GM23338 (cell line): ENCODE measurements at regions not wholly inside any gene's neighbourhood (a gene's known extent, or its start where the extent isn't known, plus 50 kb on each side); places are given as distances from the start of the nearest gene placed in this dataset.

Experiments
- ATAC-seq: fragments of 200-7000 bp; cut with Tn5 transposase; 3 replicates; pipeline ENCODE4 v1.9.1; 2020
- DNase-seq: peaks from one replicate; pipeline ENCODE4 v3.0.0-alpha.2; 2015; ENCODE audit warnings: low spot score
- H2AFZ ChIP-seq: fragments of 200-600 bp; sonication (generic); 2 replicates; pipeline ENCODE4 v1.8.0; 2016; ENCODE audit warnings: antibody characterized with exemption, mild to moderate bottlenecking, moderate library complexity
- H3F3A ChIP-seq: fragments of 200-600 bp; sonication (generic); replicated peaks from 2 replicates; pipeline ENCODE4 v1.8.0; 2017; ENCODE audit warnings: antibody characterized with exemption, mixed run types, low read depth
- H3K27ac ChIP-seq: fragments of 200-600 bp; sonication (generic); 2 replicates; pipeline ENCODE4 v1.6.1; 2016; ENCODE audit warnings: low read depth
- H3K27me3 ChIP-seq: fragments of 200-600 bp; sonication (generic); 2 replicates; pipeline ENCODE4 v1.8.0; 2016; ENCODE audit warnings: mild to moderate bottlenecking, mixed run types, moderate library complexity; ENCODE audit not compliant: insufficient read depth
- H3K36me3 ChIP-seq: fragments of 200-600 bp; sonication (generic); 2 replicates; pipeline ENCODE4 v1.8.0; 2016; ENCODE audit warnings: mild to moderate bottlenecking; ENCODE audit not compliant: insufficient read depth
- H3K4me1 ChIP-seq: fragments of 200-600 bp; sonication (generic); 2 replicates; pipeline ENCODE4 v1.8.0; 2016; ENCODE audit warnings: mild to moderate bottlenecking, moderate library complexity; ENCODE audit not compliant: insufficient read depth
- H3K4me2 ChIP-seq: fragments of 200-600 bp; sonication (generic); 2 replicates; pipeline ENCODE4 v1.7.1; 2017; ENCODE audit warnings: mixed run types
- H3K4me3 ChIP-seq: fragments of 200-600 bp; sonication (generic); 2 replicates; pipeline ENCODE4 v1.6.1; 2016; ENCODE audit warnings: mixed run types
- H3K79me2 ChIP-seq: fragments of 200-600 bp; sonication (generic); replicated peaks from 2 replicates; pipeline ENCODE4 v1.8.0; 2017; ENCODE audit warnings: mild to moderate bottlenecking; ENCODE audit not compliant: insufficient read depth
- H3K9me2 ChIP-seq: fragments of 200-600 bp; sonication (generic); 2 replicates; pipeline ENCODE4 v1.8.0; 2017; ENCODE audit not compliant: insufficient read depth
- H4K20me1 ChIP-seq: fragments of 200-600 bp; sonication (generic); replicated peaks from 2 replicates; pipeline ENCODE4 v1.8.0; 2017; ENCODE audit warnings: mild to moderate bottlenecking; ENCODE audit not compliant: insufficient read depth
- H3K27ac Mint-ChIP-seq: 2 replicates; pipeline ENCODE4 v1.8.0; 2020; ENCODE audit warnings: inconsistent platforms, mild to moderate bottlenecking, moderate library complexity, mixed read lengths
- H3K27me3 Mint-ChIP-seq: 3 replicates; pipeline ENCODE4 v1.8.0; 2022; ENCODE audit warnings: low read depth, mild to moderate bottlenecking, moderate library complexity, mixed read lengths, inconsistent platforms; ENCODE audit not compliant: insufficient read depth, poor library complexity
- H3K36me3 Mint-ChIP-seq: 3 replicates; pipeline ENCODE4 v1.8.0; 2021; ENCODE audit warnings: low read depth, mild to moderate bottlenecking, inconsistent platforms, moderate library complexity, mixed read lengths
- H3K4me1 Mint-ChIP-seq: 3 replicates; pipeline ENCODE4 v1.8.0; 2020; ENCODE audit warnings: mild to moderate bottlenecking, inconsistent platforms, mixed read lengths
- H3K4me3 Mint-ChIP-seq: 3 replicates; pipeline ENCODE4 v1.8.0; 2021; ENCODE audit warnings: moderate library complexity, mild to moderate bottlenecking, inconsistent platforms, mixed read lengths
- H3K9me3 Mint-ChIP-seq: 3 replicates; pipeline ENCODE4 v1.8.0; 2020; ENCODE audit warnings: moderate library complexity, mild to moderate bottlenecking, inconsistent platforms, mixed read lengths
- CREB1 ChIP-seq: fragments of 250-450 bp; sonication (Bioruptor Pico); IDR thresholded peaks from 2 replicates; pipeline ENCODE4 v1.5.0; 2020; ENCODE audit warnings: low read depth, mild to moderate bottlenecking, moderate library complexity
- CTCF ChIP-seq, 2 experiments: fragments of 200-600 bp in 1 of 2; sonication (generic) in 1 of 2; conservative IDR thresholded peaks; 2 replicates each; pipeline versions ENCODE4 v1.5.1 to v1.6.1; 2016 to 2017; ENCODE audit warnings: antibody characterized with exemption in 2 of 2, low read depth in 2 of 2, mild to moderate bottlenecking in 2 of 2, moderate library complexity in 1 of 2
- ETS1 ChIP-seq: IDR thresholded peaks from 2 replicates; pipeline ENCODE4 v1.6.1; 2016; ENCODE audit warnings: antibody characterized with exemption
- EZH2 ChIP-seq: fragments of 200-600 bp; sonication (generic); IDR thresholded peaks from one replicate; pipeline ENCODE4 v1.8.0; 2017; ENCODE audit warnings: antibody characterized with exemption, mild to moderate bottlenecking, low read depth; ENCODE audit not compliant: unreplicated experiment
- EZH2phosphoT487 ChIP-seq: fragments of 200-600 bp; sonication (generic); IDR thresholded peaks from one replicate; pipeline ENCODE4 v1.8.1; 2018; ENCODE audit warnings: antibody characterized with exemption; ENCODE audit not compliant: unreplicated experiment
- JUNB ChIP-seq: IDR thresholded peaks from one replicate; pipeline ENCODE4 v1.6.1; 2016; ENCODE audit warnings: antibody characterized with exemption; ENCODE audit not compliant: unreplicated experiment
- NANOG ChIP-seq: IDR thresholded peaks from 2 replicates; pipeline ENCODE4 v1.6.1; 2016; ENCODE audit warnings: antibody characterized with exemption, borderline replicate concordance
- POLR2AphosphoS5 ChIP-seq: IDR thresholded peaks from 2 replicates; pipeline ENCODE4 v1.6.1; 2016; ENCODE audit warnings: antibody characterized with exemption, low read depth
- STAT1 ChIP-seq: IDR thresholded peaks from one replicate; pipeline ENCODE4 v1.6.1; 2016; ENCODE audit warnings: antibody characterized with exemption; ENCODE audit not compliant: unreplicated experiment
- ZNF114 ChIP-seq: fragments of 250-450 bp; sonication (Bioruptor Pico); IDR thresholded peaks from 2 replicates; pipeline ENCODE4 v1.5.0; 2020; ENCODE audit warnings: mild to moderate bottlenecking, moderate library complexity
- ZNF331 ChIP-seq: fragments of 250-450 bp; sonication (Bioruptor Pico); IDR thresholded peaks from 2 replicates; pipeline ENCODE4 v1.5.0; 2020; ENCODE audit warnings: low read depth, mild to moderate bottlenecking, moderate library complexity
- TF ChIP-seq, protein P1 (sequence below): fragments of 250-450 bp; sonication (Bioruptor Pico); IDR thresholded peaks from 2 replicates; pipeline ENCODE4 v1.5.0; 2020; ENCODE audit warnings: mild to moderate bottlenecking, moderate library complexity
- TF ChIP-seq, protein P2 (sequence below): IDR thresholded peaks from one replicate; pipeline ENCODE4 v1.6.1; 2018; ENCODE audit warnings: antibody characterized with exemption; ENCODE audit not compliant: unreplicated experiment

GRCh38 chr4:178958725-178959440, 1516.6 kb upstream of the AGA start:
- TF ChIP-seq STAT1 (no peak), CREB1 (CRISPR knock-in tag) (no peak), CTCF (conservative IDR thresholded peaks at IDR 0.05; ENCODE audit: low read depth in 2 of 2) (no peak), ETS1 (no peak), EZH2phosphoT487 (no peak), ZNF114 (CRISPR knock-in tag) (no peak), POLR2AphosphoS5 (no peak), JUNB (no peak), EZH2 (no peak), NANOG (no peak), ZNF331 (CRISPR knock-in tag) (no peak)
- TF ChIP-seq, protein P1, sequence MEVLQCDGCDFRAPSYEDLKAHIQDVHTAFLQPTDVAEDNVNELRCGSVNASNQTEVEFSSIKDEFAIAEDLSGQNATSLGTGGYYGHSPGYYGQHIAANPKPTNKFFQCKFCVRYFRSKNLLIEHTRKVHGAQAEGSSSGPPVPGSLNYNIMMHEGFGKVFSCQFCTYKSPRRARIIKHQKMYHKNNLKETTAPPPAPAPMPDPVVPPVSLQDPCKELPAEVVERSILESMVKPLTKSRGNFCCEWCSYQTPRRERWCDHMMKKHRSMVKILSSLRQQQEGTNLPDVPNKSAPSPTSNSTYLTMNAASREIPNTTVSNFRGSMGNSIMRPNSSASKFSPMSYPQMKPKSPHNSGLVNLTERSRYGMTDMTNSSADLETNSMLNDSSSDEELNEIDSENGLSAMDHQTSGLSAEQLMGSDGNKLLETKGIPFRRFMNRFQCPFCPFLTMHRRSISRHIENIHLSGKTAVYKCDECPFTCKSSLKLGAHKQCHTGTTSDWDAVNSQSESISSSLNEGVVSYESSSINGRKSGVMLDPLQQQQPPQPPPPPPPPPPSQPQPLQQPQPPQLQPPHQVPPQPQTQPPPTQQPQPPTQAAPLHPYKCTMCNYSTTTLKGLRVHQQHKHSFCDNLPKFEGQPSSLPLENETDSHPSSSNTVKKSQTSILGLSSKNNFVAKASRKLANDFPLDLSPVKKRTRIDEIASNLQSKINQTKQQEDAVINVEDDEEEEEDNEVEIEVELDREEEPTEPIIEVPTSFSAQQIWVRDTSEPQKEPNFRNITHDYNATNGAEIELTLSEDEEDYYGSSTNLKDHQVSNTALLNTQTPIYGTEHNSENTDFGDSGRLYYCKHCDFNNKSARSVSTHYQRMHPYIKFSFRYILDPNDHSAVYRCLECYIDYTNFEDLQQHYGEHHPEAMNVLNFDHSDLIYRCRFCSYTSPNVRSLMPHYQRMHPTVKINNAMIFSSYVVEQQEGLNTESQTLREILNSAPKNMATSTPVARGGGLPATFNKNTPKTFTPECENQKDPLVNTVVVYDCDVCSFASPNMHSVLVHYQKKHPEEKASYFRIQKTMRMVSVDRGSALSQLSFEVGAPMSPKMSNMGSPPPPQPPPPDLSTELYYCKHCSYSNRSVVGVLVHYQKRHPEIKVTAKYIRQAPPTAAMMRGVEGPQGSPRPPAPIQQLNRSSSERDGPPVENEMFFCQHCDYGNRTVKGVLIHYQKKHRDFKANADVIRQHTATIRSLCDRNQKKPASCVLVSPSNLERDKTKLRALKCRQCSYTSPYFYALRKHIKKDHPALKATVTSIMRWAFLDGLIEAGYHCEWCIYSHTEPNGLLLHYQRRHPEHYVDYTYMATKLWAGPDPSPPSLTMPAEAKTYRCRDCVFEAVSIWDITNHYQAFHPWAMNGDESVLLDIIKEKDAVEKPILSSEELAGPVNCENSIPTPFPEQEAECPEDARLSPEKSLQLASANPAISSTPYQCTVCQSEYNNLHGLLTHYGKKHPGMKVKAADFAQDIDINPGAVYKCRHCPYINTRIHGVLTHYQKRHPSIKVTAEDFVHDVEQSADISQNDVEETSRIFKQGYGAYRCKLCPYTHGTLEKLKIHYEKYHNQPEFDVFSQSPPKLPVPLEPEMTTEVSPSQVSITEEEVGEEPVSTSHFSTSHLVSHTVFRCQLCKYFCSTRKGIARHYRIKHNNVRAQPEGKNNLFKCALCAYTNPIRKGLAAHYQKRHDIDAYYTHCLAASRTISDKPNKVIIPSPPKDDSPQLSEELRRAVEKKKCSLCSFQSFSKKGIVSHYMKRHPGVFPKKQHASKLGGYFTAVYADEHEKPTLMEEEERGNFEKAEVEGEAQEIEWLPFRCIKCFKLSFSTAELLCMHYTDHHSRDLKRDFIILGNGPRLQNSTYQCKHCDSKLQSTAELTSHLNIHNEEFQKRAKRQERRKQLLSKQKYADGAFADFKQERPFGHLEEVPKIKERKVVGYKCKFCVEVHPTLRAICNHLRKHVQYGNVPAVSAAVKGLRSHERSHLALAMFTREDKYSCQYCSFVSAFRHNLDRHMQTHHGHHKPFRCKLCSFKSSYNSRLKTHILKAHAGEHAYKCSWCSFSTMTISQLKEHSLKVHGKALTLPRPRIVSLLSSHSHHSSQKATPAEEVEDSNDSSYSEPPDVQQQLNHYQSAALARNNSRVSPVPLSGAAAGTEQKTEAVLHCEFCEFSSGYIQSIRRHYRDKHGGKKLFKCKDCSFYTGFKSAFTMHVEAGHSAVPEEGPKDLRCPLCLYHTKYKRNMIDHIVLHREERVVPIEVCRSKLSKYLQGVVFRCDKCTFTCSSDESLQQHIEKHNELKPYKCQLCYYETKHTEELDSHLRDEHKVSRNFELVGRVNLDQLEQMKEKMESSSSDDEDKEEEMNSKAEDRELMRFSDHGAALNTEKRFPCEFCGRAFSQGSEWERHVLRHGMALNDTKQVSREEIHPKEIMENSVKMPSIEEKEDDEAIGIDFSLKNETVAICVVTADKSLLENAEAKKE (CRISPR knock-in tag), result no peak
- TF ChIP-seq, protein P2, sequence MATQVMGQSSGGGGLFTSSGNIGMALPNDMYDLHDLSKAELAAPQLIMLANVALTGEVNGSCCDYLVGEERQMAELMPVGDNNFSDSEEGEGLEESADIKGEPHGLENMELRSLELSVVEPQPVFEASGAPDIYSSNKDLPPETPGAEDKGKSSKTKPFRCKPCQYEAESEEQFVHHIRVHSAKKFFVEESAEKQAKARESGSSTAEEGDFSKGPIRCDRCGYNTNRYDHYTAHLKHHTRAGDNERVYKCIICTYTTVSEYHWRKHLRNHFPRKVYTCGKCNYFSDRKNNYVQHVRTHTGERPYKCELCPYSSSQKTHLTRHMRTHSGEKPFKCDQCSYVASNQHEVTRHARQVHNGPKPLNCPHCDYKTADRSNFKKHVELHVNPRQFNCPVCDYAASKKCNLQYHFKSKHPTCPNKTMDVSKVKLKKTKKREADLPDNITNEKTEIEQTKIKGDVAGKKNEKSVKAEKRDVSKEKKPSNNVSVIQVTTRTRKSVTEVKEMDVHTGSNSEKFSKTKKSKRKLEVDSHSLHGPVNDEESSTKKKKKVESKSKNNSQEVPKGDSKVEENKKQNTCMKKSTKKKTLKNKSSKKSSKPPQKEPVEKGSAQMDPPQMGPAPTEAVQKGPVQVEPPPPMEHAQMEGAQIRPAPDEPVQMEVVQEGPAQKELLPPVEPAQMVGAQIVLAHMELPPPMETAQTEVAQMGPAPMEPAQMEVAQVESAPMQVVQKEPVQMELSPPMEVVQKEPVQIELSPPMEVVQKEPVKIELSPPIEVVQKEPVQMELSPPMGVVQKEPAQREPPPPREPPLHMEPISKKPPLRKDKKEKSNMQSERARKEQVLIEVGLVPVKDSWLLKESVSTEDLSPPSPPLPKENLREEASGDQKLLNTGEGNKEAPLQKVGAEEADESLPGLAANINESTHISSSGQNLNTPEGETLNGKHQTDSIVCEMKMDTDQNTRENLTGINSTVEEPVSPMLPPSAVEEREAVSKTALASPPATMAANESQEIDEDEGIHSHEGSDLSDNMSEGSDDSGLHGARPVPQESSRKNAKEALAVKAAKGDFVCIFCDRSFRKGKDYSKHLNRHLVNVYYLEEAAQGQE, result no peak
- Histone ChIP-seq H3K36me3 (no peaks in the 10 kb centered on the region), H3F3A (no peaks in the 10 kb centered on the region), H3K4me3 (no peak overlapping the region), H3K27me3 (no peaks in the 10 kb centered on the region), H3K4me2 (no peak overlapping the region), H3K4me1 (peaks cover 5% of the 10 kb centered on the region; the same call in 1 of the 2 replicates), H2AFZ (no peak overlapping the region), H3K79me2 (no peaks in the 10 kb centered on the region), H3K9me2 (peaks cover 11% of the 10 kb centered on the region; the same call in 1 of the 2 replicates), H4K20me1 (no peaks in the 10 kb centered on the region), H3K27ac (no peak overlapping the region)
- peaks cover 5% of the 10 kb centered on the region for H3K27me3 Mint-ChIP-seq
- H3K4me3 Mint-ChIP-seq, result no peak overlapping the region
- H3K9me3 Mint-ChIP-seq, result peaks cover 10% of the 10 kb centered on the region
- ATAC-seq (no peak), DNase-seq (no peak)
- H3K27ac Mint-ChIP-seq, result no peak overlapping the region
- H3K36me3 Mint-ChIP-seq, result peaks cover 9% of the 10 kb centered on the region
- peaks cover 8% of the 10 kb centered on the region; the same call in 2 of the 3 replicates for H3K4me1 Mint-ChIP-seq
